Left forelimb (tissue), 1 donor: ENCODE measurements at regions not wholly inside any gene's neighbourhood (a gene's known extent, or its start where the extent isn't known, plus 50 kb on each side); places are given as distances from the start of the nearest gene placed in this dataset.
"Not testable (repeated sequence)": the region's sequence is repeated elsewhere in the genome, so short reads cannot be mapped to it uniquely, and the experiment has no call there.

Source experiments
- DNase-seq: peaks from one replicate; pipeline ENCODE4 v3.0.0-alpha.2; 2018; ENCODE audit warnings: low spot score

DNA sequence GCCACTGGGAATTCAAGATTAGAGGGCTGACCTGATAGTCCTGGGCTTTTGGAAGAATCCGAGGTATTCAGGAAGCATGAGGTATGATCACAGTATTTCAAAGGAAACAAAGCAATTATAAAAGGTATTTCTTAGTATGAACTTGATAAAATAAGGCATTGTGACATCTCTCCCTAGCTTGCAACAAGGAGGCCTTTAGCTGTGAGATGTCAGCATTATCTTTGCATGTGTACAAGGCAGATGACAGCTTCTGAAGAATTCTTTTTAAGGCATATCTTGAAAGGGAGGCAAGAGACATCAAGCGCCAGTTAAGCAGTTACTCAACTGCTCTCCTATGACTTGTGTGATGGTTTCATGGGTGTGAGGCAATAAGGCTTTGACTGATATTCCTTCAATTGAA lies 1123.7 kb downstream of the PLA2G4A start:
- DNase-seq: no peak

DNA sequence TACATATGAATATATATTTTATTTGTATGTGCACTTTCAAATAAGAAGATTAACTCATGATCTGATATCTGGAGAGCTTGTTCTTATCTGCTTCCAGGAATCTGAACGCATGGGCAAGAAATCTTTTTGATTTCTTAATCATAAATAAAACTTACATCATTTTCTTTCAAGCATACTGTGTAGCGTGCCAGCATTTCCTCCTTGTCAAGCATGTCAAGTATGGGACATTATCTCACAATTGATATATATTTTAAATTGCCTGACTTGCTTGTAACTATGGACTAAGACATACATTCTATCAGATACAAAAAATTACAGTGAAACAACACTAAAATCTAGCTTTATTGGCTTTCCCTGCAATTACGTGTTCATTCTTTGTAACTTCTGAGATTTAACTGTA lies 1128.2 kb downstream of the PLA2G4A start:
- no peak for DNase-seq

DNA sequence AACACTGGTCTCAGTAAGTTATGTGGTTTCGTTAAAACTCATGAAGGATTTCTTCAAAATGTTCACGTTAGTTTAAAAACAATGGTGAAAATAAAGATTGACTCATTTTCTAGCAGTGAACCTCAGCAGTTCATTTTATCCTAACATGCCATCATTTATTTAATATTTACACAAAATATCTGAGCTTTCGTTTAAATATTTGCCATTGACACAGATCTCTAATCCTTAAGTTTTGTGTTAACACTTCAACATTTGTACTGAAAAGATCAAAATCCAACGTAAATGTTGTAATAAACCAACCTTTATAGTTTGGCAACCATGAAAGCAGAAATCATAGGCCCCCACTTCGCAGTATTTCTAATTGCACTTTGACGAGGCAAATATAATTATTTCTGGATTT lies 1129.5 kb downstream of the PLA2G4A start:
- no peak for DNase-seq

DNA sequence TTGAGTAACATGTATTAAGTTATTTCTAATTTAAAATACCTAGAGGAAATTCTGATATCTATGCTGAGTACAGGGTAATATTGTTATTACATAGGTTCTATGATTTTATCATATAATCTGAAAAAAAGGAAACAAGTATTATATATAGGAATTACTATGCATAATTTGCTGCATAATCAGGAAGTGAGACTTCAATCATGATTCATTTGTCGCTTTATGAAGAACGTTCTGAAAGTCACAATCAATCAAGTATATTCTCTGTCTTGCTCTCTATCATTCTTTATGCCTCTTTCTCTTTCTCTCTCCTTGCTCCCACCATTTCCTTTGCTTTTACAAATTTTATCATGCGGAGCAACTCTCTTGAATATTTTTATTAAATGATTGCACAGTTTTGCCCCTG lies 1130.3 kb downstream of the PLA2G4A start:
- DNase-seq: no peak

- DNase-seq: no peak
Observed at GRCh38 chr1:187960125-187960638, 1131.4 kb downstream of the PLA2G4A start.

GRCh38 chr1:187961895-187962294 lies 1133.1 kb downstream of the PLA2G4A start:
- DNase-seq: no peak

- no peak for DNase-seq
Observed at GRCh38 chr1:187971851-187972250, 1143.1 kb downstream of the PLA2G4A start.

- no peak for DNase-seq
Observed at GRCh38 chr1:187977298-187977697, 1148.5 kb downstream of the PLA2G4A start.

- no peak for DNase-seq
Observed at GRCh38 chr1:187985145-187985896, 1156.6 kb downstream of the PLA2G4A start.

- DNase-seq: no peak
Observed at GRCh38 chr1:187985897-187986654, 1157.3 kb downstream of the PLA2G4A start.

DNA sequence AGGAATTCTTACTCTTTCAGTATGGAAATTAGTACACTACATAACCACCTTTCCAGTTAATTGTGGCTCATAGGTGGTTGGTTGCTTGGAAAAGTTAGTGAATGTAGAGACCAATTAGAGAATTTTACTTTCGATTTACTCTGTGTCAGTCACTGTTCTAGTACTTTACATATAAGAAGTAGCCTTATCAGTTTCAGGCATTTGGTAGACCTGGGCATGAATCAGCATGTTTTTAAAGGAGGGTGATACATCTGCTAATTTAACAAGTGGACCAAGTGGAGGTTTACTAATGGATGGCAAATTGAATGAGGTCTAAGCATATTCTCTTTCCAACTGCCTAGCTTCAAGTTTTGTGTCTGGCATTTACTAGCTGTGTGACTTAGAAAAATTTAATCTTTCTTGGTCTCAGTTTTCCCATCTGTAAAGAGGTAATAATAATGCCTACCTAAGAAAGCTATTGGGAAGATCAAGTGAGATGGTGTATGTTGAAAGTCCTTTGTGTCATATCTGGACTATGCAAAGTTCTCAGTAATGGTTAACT lies 1158.6 kb downstream of the PLA2G4A start:
- DNase-seq: no peak

DNA sequence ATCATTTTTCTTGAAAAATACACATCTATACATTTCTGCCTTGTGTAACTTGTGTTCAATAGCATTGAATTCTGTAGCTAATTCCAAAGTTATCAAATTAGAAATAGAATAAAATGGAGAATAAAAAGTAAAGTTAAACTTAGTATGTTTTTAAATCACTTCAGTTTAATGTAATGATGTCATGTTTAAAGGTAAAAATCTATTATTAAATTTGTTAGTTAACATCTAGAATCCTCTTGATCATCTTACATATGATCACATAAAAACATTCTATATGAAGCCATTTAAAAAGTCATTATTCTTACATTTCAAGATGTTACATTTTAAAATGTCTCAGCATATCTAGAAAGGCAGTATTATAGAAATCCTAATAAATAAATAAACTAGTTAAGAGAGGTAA lies 1163.2 kb downstream of the PLA2G4A start:
- no peak for DNase-seq

DNA sequence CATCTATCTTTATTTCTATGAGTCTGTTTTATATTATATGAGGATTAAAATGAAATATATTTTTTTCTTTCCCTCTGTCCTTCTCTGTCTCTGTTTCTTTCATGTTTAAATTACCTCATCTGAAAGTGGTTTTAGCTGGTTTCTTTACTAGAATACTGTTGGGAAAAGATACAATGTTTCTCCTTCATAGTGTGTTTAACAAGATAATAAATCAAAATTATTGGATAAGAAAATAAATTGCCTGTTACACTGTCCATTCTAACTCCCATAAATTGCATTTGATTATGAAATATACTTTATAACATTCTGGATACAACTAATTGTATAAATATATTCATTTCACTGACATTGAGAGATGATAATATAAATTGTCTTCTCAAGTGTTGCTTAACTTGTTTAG lies 1168.0 kb downstream of the PLA2G4A start:
- no peak for DNase-seq

DNA sequence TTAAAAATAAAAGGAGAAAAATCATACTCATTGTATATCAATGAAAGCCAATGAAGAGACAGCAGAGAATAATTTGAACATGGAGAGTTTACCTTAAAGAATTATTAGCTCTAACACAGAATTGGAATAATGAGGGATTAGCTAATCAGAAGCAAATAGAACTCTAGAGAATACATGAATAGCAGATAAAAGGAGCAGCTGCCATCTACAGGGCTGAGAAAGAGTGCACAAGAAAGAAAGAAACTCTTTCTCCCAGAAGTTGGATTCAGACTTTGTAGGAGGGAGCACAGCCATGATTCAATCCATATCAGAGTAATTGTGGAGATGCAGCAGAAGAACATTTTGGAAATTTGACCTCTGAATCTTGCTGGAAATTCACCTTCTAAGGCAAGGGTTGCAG lies 1171.2 kb downstream of the PLA2G4A start:
- no peak for DNase-seq

DNA sequence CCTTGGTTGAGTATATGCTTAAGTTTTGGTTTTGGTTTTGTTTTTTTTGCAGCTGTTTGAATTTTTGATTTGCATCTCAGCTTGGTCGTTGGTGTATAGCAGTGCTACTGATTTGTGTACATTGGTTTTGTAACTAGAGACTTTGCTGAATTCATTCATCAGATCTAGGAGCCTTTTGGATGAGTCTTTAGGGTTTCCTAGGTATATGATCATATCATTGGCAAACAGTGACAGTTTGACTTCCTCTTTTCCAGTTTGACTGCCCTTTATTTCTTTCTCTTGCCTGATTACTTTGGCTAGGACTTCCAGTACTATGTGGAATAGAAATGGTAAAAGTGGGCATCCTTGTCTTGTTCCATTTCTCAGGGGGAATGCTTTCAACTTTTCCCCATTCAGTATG lies 1174.9 kb downstream of the PLA2G4A start:
- not testable (repeated sequence) for DNase-seq

GRCh38 chr1:188004849-188005248 lies 1176.1 kb downstream of the PLA2G4A start:
- no peak for DNase-seq

- DNase-seq: no peak
Observed at GRCh38 chr1:188006354-188006753, 1177.6 kb downstream of the PLA2G4A start.

GRCh38 chr1:188013222-188013849 lies 1184.6 kb downstream of the PLA2G4A start:
- not testable (repeated sequence) for DNase-seq

- no peak for DNase-seq
Observed at GRCh38 chr1:188017921-188018320, 1189.2 kb downstream of the PLA2G4A start.

GRCh38 chr1:188022661-188023060 lies 1193.9 kb downstream of the PLA2G4A start:
- no peak for DNase-seq

DNA sequence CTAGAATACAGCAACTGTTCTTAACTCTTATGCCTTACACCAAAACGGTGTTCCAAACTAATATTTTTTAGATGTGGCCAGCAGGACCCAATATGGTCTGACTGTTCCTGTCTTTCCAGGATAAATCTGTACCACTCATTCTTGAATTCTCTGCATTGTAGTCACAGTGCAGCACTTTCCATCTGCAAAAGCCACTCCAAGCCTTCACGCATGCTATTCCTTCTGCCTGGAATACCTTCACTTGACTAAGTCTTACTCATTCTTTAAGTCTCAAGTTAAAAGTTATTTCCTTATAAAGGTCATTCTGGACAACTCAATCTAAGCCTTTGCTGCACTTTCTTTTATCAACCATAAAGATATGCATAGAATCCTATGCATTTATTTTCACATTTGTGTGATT lies 1194.5 kb downstream of the PLA2G4A start:
- DNase-seq: no peak

- no peak for DNase-seq
Observed at GRCh38 chr1:188027613-188028012, 1198.9 kb downstream of the PLA2G4A start.

DNA sequence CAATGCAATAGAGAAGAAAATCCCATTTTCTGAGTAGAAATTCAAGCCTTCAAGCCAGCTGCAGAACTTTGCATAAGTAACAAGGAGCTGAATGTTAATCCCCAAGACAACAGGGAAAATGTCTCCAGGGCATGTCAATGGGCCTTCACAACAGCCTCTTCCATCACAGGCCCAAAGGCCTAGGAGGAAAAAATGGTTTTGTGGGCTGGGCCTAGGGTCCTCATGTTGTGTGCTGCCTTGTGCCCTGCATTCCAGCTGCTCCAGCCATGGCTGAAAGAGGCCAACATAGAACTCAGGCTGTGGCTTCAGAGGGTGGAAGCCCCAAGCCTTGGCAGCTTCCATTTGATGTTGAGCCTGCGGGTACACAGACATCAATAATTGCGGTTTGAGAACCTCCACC lies 1208.8 kb downstream of the PLA2G4A start:
- DNase-seq: not testable (repeated sequence)
